Subcutaneous abdominal adipose tissue (tissue), 5 donors: ENCODE measurements at regions not wholly inside any gene's neighbourhood (a gene's known extent, or its start where the extent isn't known, plus 50 kb on each side); places are given as distances from the start of the nearest gene placed in this dataset.

Experiments
- H3K27ac ChIP-seq: one replicate; pipeline ENCODE4 v1.7.0; 2013; ENCODE audit warnings: low read depth, mild to moderate bottlenecking, inconsistent platforms, low read length, moderate library complexity
- H3K27me3 ChIP-seq, 5 donors: one replicate each; pipeline ENCODE4 v1.7.0; 2013; ENCODE audit warnings: low read length in 5 of 5, inconsistent platforms in 1 of 5; ENCODE audit not compliant: control insufficient read depth in 5 of 5, insufficient read depth in 4 of 5
- H3K36me3 ChIP-seq, 5 donors: one replicate each; pipeline ENCODE4 v1.7.0; 2013; ENCODE audit warnings: low read length in 5 of 5; ENCODE audit not compliant: control insufficient read depth in 5 of 5, insufficient read depth in 5 of 5
- H3K4me1 ChIP-seq, 5 donors: one replicate each; pipeline ENCODE4 v1.7.0; 2013; ENCODE audit warnings: low read length in 5 of 5, mild to moderate bottlenecking in 3 of 5, moderate library complexity in 1 of 5; ENCODE audit not compliant: control insufficient read depth in 5 of 5, insufficient read depth in 5 of 5
- H3K4me3 ChIP-seq, 5 donors: one replicate each; pipeline ENCODE4 v1.7.0; 2013; ENCODE audit warnings: low read length in 5 of 5, low read depth in 1 of 5
- H3K9ac ChIP-seq, 5 donors: one replicate each; pipeline ENCODE4 v1.7.0; 2013; ENCODE audit warnings: low read length in 5 of 5, mild to moderate bottlenecking in 4 of 5, moderate library complexity in 3 of 5
- H3K9me3 ChIP-seq, 5 donors: one replicate each; pipeline ENCODE4 v1.7.0; 2013; ENCODE audit warnings: low read length in 5 of 5; ENCODE audit not compliant: control insufficient read depth in 5 of 5
- donor health status: healthy.
- donor health status: healthy.
- donor health status: healthy.
- donor health status: healthy.
- donor health status: healthy.

GRCh38 chr16:7206469-7206868 lies 126.2 kb upstream of the RBFOX1 start:
- H3K36me3 ChIP-seq, result no peaks in the 10 kb centered on the region
- H3K4me1 ChIP-seq, result no peaks in the 10 kb centered on the region
- no peak overlapping the region for H3K27ac ChIP-seq
- no peak overlapping the region for H3K4me3 ChIP-seq
- no peak overlapping the region for H3K9ac ChIP-seq
- H3K27me3 ChIP-seq, result peaks cover 0 to 2% (median 0%) of the 10 kb centered on the region in 5 donors
- H3K9me3 ChIP-seq, result no peaks in the 10 kb centered on the region

GRCh38 chr16:7200320-7200719 lies 132.3 kb upstream of the RBFOX1 start:
- Histone ChIP-seq H3K27ac (no peak overlapping the region), H3K9me3 (peaks cover 0 to 9% (median 3%) of the 10 kb centered on the region in 5 donors), H3K4me3 (no peak overlapping the region)

GRCh38 chr16:7185689-7186088 lies 147.0 kb upstream of the RBFOX1 start:
- Histone ChIP-seq H3K27me3 (no peaks in the 10 kb centered on the region), H3K4me1 (no peaks in the 10 kb centered on the region), H3K4me3 (no peak overlapping the region), H3K27ac (no peak overlapping the region), H3K9me3 (peaks cover 0 to 8% (median 2%) of the 10 kb centered on the region in 5 donors), H3K36me3 (no peaks in the 10 kb centered on the region), H3K9ac (no peak overlapping the region)

More at GRCh38 chr16:7200320-7200719, 132.3 kb upstream of the RBFOX1 start:
- Histone ChIP-seq H3K27me3 (no peaks in the 10 kb centered on the region), H3K9ac (no peak overlapping the region), H3K4me1 (no peaks in the 10 kb centered on the region), H3K36me3 (no peaks in the 10 kb centered on the region)

- H3K36me3 ChIP-seq, result no peaks in the 10 kb centered on the region
- H3K27ac ChIP-seq, result no peak overlapping the region
- no peak overlapping the region for H3K4me3 ChIP-seq
- H3K9ac ChIP-seq, result no peak overlapping the region
- H3K9me3 ChIP-seq, result peaks cover 0 to 8% (median 2%) of the 10 kb centered on the region in 5 donors
- no peaks in the 10 kb centered on the region for H3K4me1 ChIP-seq
- H3K27me3 ChIP-seq, result no peaks in the 10 kb centered on the region
Observed at GRCh38 chr16:7185165-7185564, 147.5 kb upstream of the RBFOX1 start.

- Histone ChIP-seq H3K9me3 (peaks cover 0 to 8% (median 2%) of the 10 kb centered on the region in 5 donors), H3K4me1 (no peaks in the 10 kb centered on the region), H3K4me3 (no peak overlapping the region), H3K9ac (no peak overlapping the region), H3K36me3 (no peaks in the 10 kb centered on the region), H3K27ac (no peak overlapping the region), H3K27me3 (no peaks in the 10 kb centered on the region)
Observed at GRCh38 chr16:7183768-7184167, 148.9 kb upstream of the RBFOX1 start.

- H3K4me1 ChIP-seq, result no peaks in the 10 kb centered on the region
- no peak overlapping the region for H3K9ac ChIP-seq
- H3K9me3 ChIP-seq, result peaks cover 0 to 14% (median 6%) of the 10 kb centered on the region in 5 donors
- no peak overlapping the region for H3K27ac ChIP-seq
- no peak overlapping the region for H3K4me3 ChIP-seq
- H3K36me3 ChIP-seq, result no peaks in the 10 kb centered on the region
- no peaks in the 10 kb centered on the region for H3K27me3 ChIP-seq
Observed at GRCh38 chr16:7182510-7183109, 150.0 kb upstream of the RBFOX1 start.

DNA sequence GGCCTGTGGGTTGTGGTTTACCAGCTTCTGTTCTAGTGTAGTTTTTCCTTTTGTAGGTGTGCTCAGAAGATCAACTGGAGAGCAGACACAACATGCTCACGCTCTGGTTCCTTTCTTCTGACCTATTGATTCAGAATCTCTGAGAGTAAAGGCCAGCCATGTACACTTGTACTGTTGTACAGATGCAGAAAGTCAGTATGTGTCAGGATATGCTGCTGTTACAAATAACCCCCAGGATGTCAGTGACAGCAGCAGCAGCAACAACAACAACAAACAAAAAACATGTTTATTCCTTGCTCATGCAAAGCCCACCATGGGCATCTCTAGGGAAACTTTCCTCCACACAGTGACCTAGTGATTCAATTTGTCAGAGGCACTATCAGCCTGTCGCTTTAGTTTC lies 154.8 kb upstream of the RBFOX1 start:
- Histone ChIP-seq H3K36me3 (no peaks in the 10 kb centered on the region), H3K27ac (no peak overlapping the region), H3K4me1 (no peaks in the 10 kb centered on the region), H3K4me3 (no peak overlapping the region), H3K9me3 (peaks cover 0 to 15% (median 9%) of the 10 kb centered on the region in 5 donors), H3K27me3 (no peaks in the 10 kb centered on the region), H3K9ac (no peak overlapping the region)

DNA sequence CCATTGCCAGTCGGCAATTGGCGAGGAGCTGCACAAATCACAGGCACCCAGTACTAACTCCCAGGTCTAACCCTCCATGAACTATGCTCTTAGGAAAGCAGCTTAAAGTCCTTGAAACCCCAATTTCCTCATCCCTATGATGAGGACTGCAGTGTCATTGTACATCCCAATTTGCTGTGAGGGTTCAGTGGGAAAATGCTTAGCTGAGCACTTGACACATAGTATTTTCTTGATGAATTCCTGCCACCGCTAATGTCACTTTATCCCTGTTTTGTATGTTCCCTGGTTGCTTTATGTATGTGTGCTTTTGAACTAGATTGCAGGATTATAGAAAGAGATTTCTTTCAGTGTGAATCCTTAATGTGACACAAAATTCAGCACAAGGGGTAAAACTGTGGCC lies 161.5 kb upstream of the RBFOX1 start:
- H3K9me3 ChIP-seq, result peaks cover 0 to 9% (median 4%) of the 10 kb centered on the region in 5 donors
- no peaks in the 10 kb centered on the region for H3K4me1 ChIP-seq
- H3K27ac ChIP-seq, result no peak overlapping the region
- no peaks in the 10 kb centered on the region for H3K27me3 ChIP-seq
- H3K4me3 ChIP-seq, result no peak overlapping the region
- no peaks in the 10 kb centered on the region for H3K36me3 ChIP-seq
- H3K9ac ChIP-seq, result no peak overlapping the region

GRCh38 chr16:7167626-7168025 lies 165.0 kb upstream of the RBFOX1 start:
- Histone ChIP-seq H3K27me3 (peaks cover 0 to 4% (median 0%) of the 10 kb centered on the region in 5 donors), H3K27ac (no peak overlapping the region), H3K36me3 (no peaks in the 10 kb centered on the region), H3K9me3 (peaks cover 0 to 4% (median 0%) of the 10 kb centered on the region in 5 donors), H3K9ac (no peak overlapping the region), H3K4me1 (no peaks in the 10 kb centered on the region), H3K4me3 (no peak overlapping the region)

- H3K9ac ChIP-seq, result no peak overlapping the region
- H3K36me3 ChIP-seq, result no peaks in the 10 kb centered on the region
- no peak overlapping the region for H3K27ac ChIP-seq
- H3K9me3 ChIP-seq, result peaks cover 0 to 6% (median 0%) of the 10 kb centered on the region in 5 donors
- H3K27me3 ChIP-seq, result peaks cover 0 to 4% (median 0%) of the 10 kb centered on the region in 5 donors
- H3K4me1 ChIP-seq, result no peaks in the 10 kb centered on the region
- no peak overlapping the region for H3K4me3 ChIP-seq
Observed at GRCh38 chr16:7161891-7162290, 170.8 kb upstream of the RBFOX1 start.
